B cell (primary cell): ENCODE measurements at regions not wholly inside any gene's neighbourhood (a gene's known extent, or its start where the extent isn't known, plus 50 kb on each side); places are given as distances from the start of the nearest gene placed in this dataset.

Experiments used
- ATAC-seq: fragments of 200-7000 bp; cut with Tn5 transposase; one replicate; pipeline ENCODE4 v1.10.0; 2021; ENCODE audit warnings: low read depth, mild to moderate bottlenecking, moderate number of reproducible peaks, moderate library complexity
- CTCF ChIA-PET: fragments of 350-600 bp; sonication (Branson Sonifier 250); formaldehyde crosslinking; loops from one replicate; lab custom pipeline; 2021; ENCODE audit warnings: antibody characterized with exemption, inconsistent platforms; lab: Charles Lee
- POLR2A ChIA-PET: fragments of 350-600 bp; sonication (Branson Sonifier 250); formaldehyde crosslinking; loops from one replicate; lab custom pipeline; 2021; ENCODE audit warnings: antibody characterized with exemption; lab: Charles Lee
- DNase-seq: peaks from one replicate; pipeline ENCODE4 v3.0.0; 2013
- H2AFZ ChIP-seq: 2 replicates; pipeline ENCODE4 v1.6.1; 2012; ENCODE audit warnings: mild to moderate bottlenecking, low read depth, low read length; ENCODE audit not compliant: insufficient read depth, poor library complexity, severe bottlenecking
- H3K27ac ChIP-seq, 2 donors: 1 replicate in 1 of 2; 2 replicates in 1 of 2; pipeline ENCODE4 v1.5.1; 2012 to 2013; ENCODE audit warnings: low read length in 2 of 2, mild to moderate bottlenecking in 2 of 2, moderate library complexity in 1 of 2
- H3K27me3 ChIP-seq, 4 experiments: fragments of 200-600 bp in 1 of 4; sonication (generic) in 1 of 4; replicated peaks in 1 of 4; 1 replicate in 2 of 4; 2 replicates in 2 of 4; pipeline versions ENCODE4 v1.6.1 to v1.7.0; 2013 to 2016; ENCODE audit warnings: low read length in 3 of 4, mild to moderate bottlenecking in 2 of 4, mixed read lengths in 1 of 4, moderate library complexity in 1 of 4; ENCODE audit not compliant: insufficient read depth in 4 of 4, control insufficient read depth in 3 of 4; ENCODE audit errors: control extremely low read depth in 1 of 4
- H3K36me3 ChIP-seq, 2 experiments: replicated peaks in 1 of 2; 1 replicate in 1 of 2; 2 replicates in 1 of 2; pipeline versions ENCODE4 v1.6.1 to v1.7.1; 2013; ENCODE audit warnings: low read length in 1 of 2; ENCODE audit not compliant: insufficient read depth in 2 of 2, control insufficient read depth in 1 of 2; ENCODE audit errors: control extremely low read depth in 1 of 2, extremely low read depth in 1 of 2
- H3K4me1 ChIP-seq, 2 donors: fragments of 200-600 bp in 1 of 2; sonication (generic) in 1 of 2; 1 replicate in 1 of 2; 2 replicates in 1 of 2; pipeline versions ENCODE4 v1.5.1 to v1.6.1; 2013 to 2017; ENCODE audit warnings: low read length in 2 of 2; ENCODE audit not compliant: control insufficient read depth in 2 of 2, insufficient read depth in 2 of 2
- H3K4me2 ChIP-seq: replicated peaks from 2 replicates; pipeline ENCODE3; 2012; ENCODE audit warnings: mild to moderate bottlenecking, low read depth, low read length; ENCODE audit not compliant: poor library complexity, severe bottlenecking
- H3K4me3 ChIP-seq, 5 experiments: fragments of 200-600 bp in 1 of 5; sonication (generic) in 1 of 5; 1 replicate in 3 of 5; 2 replicates in 2 of 5; pipeline versions ENCODE4 v1.5.1 to v1.7.0; 2011 to 2016; ENCODE audit warnings: low read length in 4 of 5, mild to moderate bottlenecking in 4 of 5, low read depth in 2 of 5, control low read depth in 1 of 5, moderate library complexity in 1 of 5; ENCODE audit not compliant: insufficient read depth in 1 of 5; ENCODE audit errors: control extremely low read depth in 1 of 5, extremely low read depth in 1 of 5
- H3K79me2 ChIP-seq: fragments of 200-600 bp; sonication (generic); one replicate; pipeline ENCODE4 v1.6.0; 2016; ENCODE audit warnings: low read length; ENCODE audit not compliant: control insufficient read depth, insufficient read depth
- H3K9ac ChIP-seq: fragments of 200-600 bp; sonication (generic); 2 replicates; pipeline ENCODE4 v1.6.1; 2017; ENCODE audit warnings: mild to moderate bottlenecking, low read length, moderate library complexity
- H3K9me3 ChIP-seq, 3 donors: one replicate each; pipeline versions ENCODE4 v1.6.1 to v1.7.1; 2013; ENCODE audit warnings: low read length in 2 of 3; ENCODE audit not compliant: control insufficient read depth in 2 of 3, insufficient read depth in 1 of 3; ENCODE audit errors: control extremely low read depth in 1 of 3
- H4K20me1 ChIP-seq: 2 replicates; pipeline ENCODE4 v1.6.0; 2012; ENCODE audit warnings: mild to moderate bottlenecking, low read length; ENCODE audit not compliant: insufficient read depth, control insufficient read depth, poor library complexity, severe bottlenecking
- H3K27ac Mint-ChIP-seq: one replicate; pipeline ENCODE4 v1.8.0; 2021; ENCODE audit warnings: mixed read lengths
- H3K27me3 Mint-ChIP-seq: one replicate; pipeline ENCODE4 v1.8.0; 2021; ENCODE audit warnings: mixed read lengths
- H3K4me1 Mint-ChIP-seq: one replicate; pipeline ENCODE4 v1.8.0; 2021; ENCODE audit warnings: mixed read lengths
- H3K4me3 Mint-ChIP-seq: one replicate; pipeline ENCODE4 v1.8.0; 2021; ENCODE audit warnings: mixed read lengths
- H3K9me3 Mint-ChIP-seq: one replicate; pipeline ENCODE4 v1.8.0; 2022; ENCODE audit warnings: mixed read lengths; ENCODE audit not compliant: insufficient read depth
- EZH2 ChIP-seq: IDR thresholded peaks from 2 replicates; pipeline ENCODE4 v1.6.1; 2012; ENCODE audit warnings: borderline replicate concordance, low read depth, mild to moderate bottlenecking, moderate library complexity, low read length; ENCODE audit not compliant: insufficient read depth, poor library complexity, severe bottlenecking
- WGBS: methylation state at CpG from one replicate; pipeline ENCODE4 v1.1.5; 2013; ENCODE audit warnings: missing lambda C conversion rate; ENCODE audit not compliant: insufficient coverage; 5-methylcytosine and 5-hydroxymethylcytosine counted together
- intact Hi-C: fragments of 100-400 bp; cut with micrococcal nuclease; formaldehyde crosslinking; loops from one replicate; pipeline ENCODE4 v1.10.0; 2022
- TF ChIP-seq, protein P1 (sequence below): fragments of 200-600 bp; IDR thresholded peaks from one replicate; pipeline ENCODE4 v1.8.0; 2022; ENCODE audit warnings: antibody characterized with exemption, mild to moderate bottlenecking

DNA sequence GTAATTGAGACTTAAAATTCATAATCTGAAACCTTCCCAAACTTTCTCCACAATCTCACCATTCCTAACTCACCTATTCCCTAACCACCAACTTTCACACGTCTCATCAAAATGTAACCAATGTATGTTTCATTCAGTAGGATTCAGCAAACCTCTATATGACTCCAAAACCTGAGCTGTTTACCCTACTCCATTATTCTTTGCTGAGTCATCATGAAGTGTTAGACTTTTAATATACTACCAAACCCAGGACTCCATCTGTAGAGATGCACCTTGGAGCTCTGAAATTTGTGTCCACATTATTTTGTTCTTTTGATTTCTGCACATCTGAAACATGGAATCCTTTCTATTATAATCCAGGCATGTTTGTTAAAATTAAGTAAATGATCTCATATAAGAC, 727.0 kb upstream of the PIK3C3 start:
- CTCF ChIA-PET: no interaction called here
- Histone ChIP-seq H3K4me2 (no peak overlapping the region), H3K9me3 (peaks cover 0 to 5% (median 0%) of the 10 kb centered on the region in 3 donors), H3K79me2 (no peaks in the 10 kb centered on the region), H3K4me1 (no peaks in the 10 kb centered on the region), H2AFZ (no peak overlapping the region), H3K4me3 (no peak overlapping the region), H4K20me1 (no peaks in the 10 kb centered on the region), H3K27me3 (no peaks in the 10 kb centered on the region), H3K27ac (no peak overlapping the region), H3K36me3 (no peaks in the 10 kb centered on the region), H3K9ac (no peak overlapping the region)
- Mint-ChIP-seq H3K27me3 (no peaks in the 10 kb centered on the region), H3K27ac (no peak overlapping the region), H3K4me3 (no peak overlapping the region), H3K4me1 (no peaks in the 10 kb centered on the region), H3K9me3 (peaks cover 10% of the 10 kb centered on the region)
- WGBS: 100% methylated on average over 1 of the region's 1 CpG
- ATAC-seq (no peak), DNase-seq (no peak)
- intact Hi-C loops: no loop called here
- POLR2A ChIA-PET: no interaction called here
- TF ChIP-seq, protein P1, sequence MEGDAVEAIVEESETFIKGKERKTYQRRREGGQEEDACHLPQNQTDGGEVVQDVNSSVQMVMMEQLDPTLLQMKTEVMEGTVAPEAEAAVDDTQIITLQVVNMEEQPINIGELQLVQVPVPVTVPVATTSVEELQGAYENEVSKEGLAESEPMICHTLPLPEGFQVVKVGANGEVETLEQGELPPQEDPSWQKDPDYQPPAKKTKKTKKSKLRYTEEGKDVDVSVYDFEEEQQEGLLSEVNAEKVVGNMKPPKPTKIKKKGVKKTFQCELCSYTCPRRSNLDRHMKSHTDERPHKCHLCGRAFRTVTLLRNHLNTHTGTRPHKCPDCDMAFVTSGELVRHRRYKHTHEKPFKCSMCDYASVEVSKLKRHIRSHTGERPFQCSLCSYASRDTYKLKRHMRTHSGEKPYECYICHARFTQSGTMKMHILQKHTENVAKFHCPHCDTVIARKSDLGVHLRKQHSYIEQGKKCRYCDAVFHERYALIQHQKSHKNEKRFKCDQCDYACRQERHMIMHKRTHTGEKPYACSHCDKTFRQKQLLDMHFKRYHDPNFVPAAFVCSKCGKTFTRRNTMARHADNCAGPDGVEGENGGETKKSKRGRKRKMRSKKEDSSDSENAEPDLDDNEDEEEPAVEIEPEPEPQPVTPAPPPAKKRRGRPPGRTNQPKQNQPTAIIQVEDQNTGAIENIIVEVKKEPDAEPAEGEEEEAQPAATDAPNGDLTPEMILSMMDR: no peak
- no peak for TF ChIP-seq EZH2

DNA sequence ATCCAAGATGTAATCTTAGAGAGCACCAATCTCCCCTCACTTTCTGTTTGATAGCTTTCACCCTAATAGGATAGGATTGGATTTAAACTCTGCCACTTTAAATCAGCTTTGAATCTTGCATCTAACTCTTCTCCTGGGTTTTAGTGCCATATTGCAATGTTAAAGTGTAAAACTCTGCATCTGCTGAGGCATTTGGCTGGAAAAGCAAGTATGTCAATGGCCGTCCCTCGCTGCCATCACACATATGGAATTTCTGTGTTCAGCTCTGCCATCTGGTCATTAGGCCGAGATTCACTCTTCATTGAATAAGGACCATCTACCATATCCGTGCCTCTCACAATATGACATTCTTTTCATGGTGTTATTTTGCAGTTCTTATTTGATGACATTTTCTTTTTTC, 728.1 kb upstream of the PIK3C3 start:
- intact Hi-C loops: no loop called here
- Histone ChIP-seq H3K36me3 (no peaks in the 10 kb centered on the region), H3K79me2 (no peaks in the 10 kb centered on the region), H3K27ac (no peak overlapping the region), H3K4me2 (no peak overlapping the region), H3K9ac (no peak overlapping the region), H3K9me3 (peaks cover 0 to 5% (median 0%) of the 10 kb centered on the region in 3 donors), H3K27me3 (no peaks in the 10 kb centered on the region), H4K20me1 (no peaks in the 10 kb centered on the region), H3K4me1 (no peaks in the 10 kb centered on the region), H2AFZ (no peak overlapping the region), H3K4me3 (no peak overlapping the region)
- ATAC-seq (no peak), DNase-seq (no peak)
- ChIA-PET POLR2A (no interaction called here), CTCF (no interaction called here)
- 94% methylated on average over 2 of the region's 4 CpGs for WGBS
- no peak for TF ChIP-seq EZH2
- TF ChIP-seq, protein P1: no peak
- Mint-ChIP-seq H3K9me3 (peaks cover 12% of the 10 kb centered on the region), H3K27ac (no peak overlapping the region), H3K4me3 (no peak overlapping the region), H3K4me1 (no peaks in the 10 kb centered on the region), H3K27me3 (no peaks in the 10 kb centered on the region)
